SJCRH30 (cell line): ENCODE measurements at regions not wholly inside any gene's neighbourhood (a gene's known extent, or its start where the extent isn't known, plus 50 kb on each side); places are given as distances from the start of the nearest gene placed in this dataset.
"Not testable (repeated sequence)": the region's sequence is repeated elsewhere in the genome, so short reads cannot be mapped to it uniquely, and the experiment has no call there.

Source experiments
- DNase-seq, 2 experiments: peaks; one replicate each; pipeline ENCODE4 v3.0.0-alpha.2; 2015 to 2020
- H3K27ac ChIP-seq: fragments of 250-450 bp; sonication (Bioruptor Pico); 2 replicates; pipeline ENCODE4 v1.5.1; 2020; ENCODE audit warnings: mild to moderate bottlenecking, moderate library complexity
- H3K27me3 ChIP-seq: fragments of 250-450 bp; sonication (Bioruptor Pico); 2 replicates; pipeline ENCODE4 v1.5.1; 2020; ENCODE audit warnings: mild to moderate bottlenecking, moderate library complexity
- H3K36me3 ChIP-seq: fragments of 250-450 bp; sonication (Bioruptor Pico); 2 replicates; pipeline ENCODE4 v1.5.1; 2020; ENCODE audit warnings: mild to moderate bottlenecking, moderate library complexity
- H3K4me1 ChIP-seq: fragments of 250-450 bp; sonication (Bioruptor Pico); 2 replicates; pipeline ENCODE4 v1.5.1; 2020; ENCODE audit warnings: mild to moderate bottlenecking, moderate library complexity
- H3K4me3 ChIP-seq: fragments of 250-450 bp; sonication (Bioruptor Pico); 2 replicates; pipeline ENCODE4 v1.5.1; 2020; ENCODE audit warnings: mild to moderate bottlenecking, moderate library complexity
- H3K9me3 ChIP-seq: fragments of 250-450 bp; sonication (Bioruptor Pico); replicated peaks from 2 replicates; pipeline ENCODE4 v1.5.1; 2020; ENCODE audit warnings: mild to moderate bottlenecking, moderate library complexity

- no peaks in the 10 kb centered on the region for H3K36me3 ChIP-seq
- DNase-seq, result no peak
Measured at GRCh38 chrX:21171181-21171580, 203.0 kb upstream of the CNKSR2 start.

GRCh38 chrX:21174439-21174838 lies 199.8 kb upstream of the CNKSR2 start:
- H3K36me3 ChIP-seq, result no peaks in the 10 kb centered on the region
- H3K9me3 ChIP-seq, result no peaks in the 10 kb centered on the region
- no peaks in the 10 kb centered on the region for H3K27me3 ChIP-seq
- no peaks in the 10 kb centered on the region for H3K4me1 ChIP-seq
- H3K4me3 ChIP-seq, result no peak overlapping the region
- no peak overlapping the region for H3K27ac ChIP-seq
- no peak for DNase-seq

More at GRCh38 chrX:21171181-21171580, 203.0 kb upstream of the CNKSR2 start:
- Histone ChIP-seq H3K27ac (no peak overlapping the region), H3K27me3 (no peaks in the 10 kb centered on the region), H3K9me3 (no peaks in the 10 kb centered on the region), H3K4me1 (peaks cover 2% of the 10 kb centered on the region; the same call in 1 of the 2 replicates), H3K4me3 (no peak overlapping the region)

- Histone ChIP-seq H3K4me1 (no peaks in the 10 kb centered on the region), H3K9me3 (no peaks in the 10 kb centered on the region), H3K27ac (no peak overlapping the region), H3K36me3 (no peaks in the 10 kb centered on the region), H3K27me3 (no peaks in the 10 kb centered on the region), H3K4me3 (no peak overlapping the region)
- DNase-seq, result no peak
Measured at GRCh38 chrX:21176921-21177571, 197.2 kb upstream of the CNKSR2 start.

- no peaks in the 10 kb centered on the region for H3K4me1 ChIP-seq
- H3K27me3 ChIP-seq, result no peaks in the 10 kb centered on the region
- DNase-seq, result no peak
- no peak overlapping the region for H3K27ac ChIP-seq
- H3K9me3 ChIP-seq, result no peaks in the 10 kb centered on the region
- H3K4me3 ChIP-seq, result no peak overlapping the region
- no peaks in the 10 kb centered on the region for H3K36me3 ChIP-seq
Measured at GRCh38 chrX:21181232-21181853, 192.9 kb upstream of the CNKSR2 start.

- H3K27me3 ChIP-seq, result no peaks in the 10 kb centered on the region
Measured at GRCh38 chrX:21193196-21193595, 181.0 kb upstream of the CNKSR2 start.

GRCh38 chrX:21194526-21194925 lies 179.7 kb upstream of the CNKSR2 start:
- no peak for DNase-seq
- H3K4me3 ChIP-seq, result no peak overlapping the region
- H3K27ac ChIP-seq, result no peak overlapping the region
- H3K36me3 ChIP-seq, result no peaks in the 10 kb centered on the region
- no peaks in the 10 kb centered on the region for H3K9me3 ChIP-seq
- peaks cover 3% of the 10 kb centered on the region; the same call in 1 of the 2 replicates for H3K4me1 ChIP-seq
- no peaks in the 10 kb centered on the region for H3K27me3 ChIP-seq

More at GRCh38 chrX:21193196-21193595, 181.0 kb upstream of the CNKSR2 start:
- H3K9me3 ChIP-seq, result no peaks in the 10 kb centered on the region
- no peaks in the 10 kb centered on the region for H3K36me3 ChIP-seq
- no peak overlapping the region for H3K27ac ChIP-seq
- no peak for DNase-seq
- H3K4me3 ChIP-seq, result no peak overlapping the region
- H3K4me1 ChIP-seq, result peaks cover 3% of the 10 kb centered on the region; the same call in 1 of the 2 replicates

- Histone ChIP-seq H3K27me3 (no peaks in the 10 kb centered on the region), H3K4me3 (no peak overlapping the region), H3K36me3 (no peaks in the 10 kb centered on the region), H3K27ac (no peak overlapping the region), H3K4me1 (no peaks in the 10 kb centered on the region), H3K9me3 (no peaks in the 10 kb centered on the region)
- DNase-seq, result no peak
Measured at GRCh38 chrX:21207080-21207479, 167.1 kb upstream of the CNKSR2 start.

GRCh38 chrX:21219208-21219607 lies 155.0 kb upstream of the CNKSR2 start:
- not testable (repeated sequence) for H3K4me1 ChIP-seq, H3K27ac ChIP-seq, H3K36me3 ChIP-seq, DNase-seq, H3K27me3 ChIP-seq, H3K4me3 ChIP-seq, H3K9me3 ChIP-seq

GRCh38 chrX:21225643-21226042 lies 148.6 kb upstream of the CNKSR2 start:
- DNase-seq, result no peak
- Histone ChIP-seq H3K9me3 (no peaks in the 10 kb centered on the region), H3K4me1 (no peaks in the 10 kb centered on the region)

GRCh38 chrX:21228974-21229373 lies 145.2 kb upstream of the CNKSR2 start:
- H3K4me3 ChIP-seq, H3K27me3 ChIP-seq, H3K4me1 ChIP-seq, H3K9me3 ChIP-seq, H3K36me3 ChIP-seq, H3K27ac ChIP-seq, DNase-seq: not testable (repeated sequence)

More at GRCh38 chrX:21225643-21226042, 148.6 kb upstream of the CNKSR2 start:
- Histone ChIP-seq H3K4me3 (no peak overlapping the region), H3K27me3 (no peaks in the 10 kb centered on the region), H3K27ac (no peak overlapping the region), H3K36me3 (no peaks in the 10 kb centered on the region)

- Histone ChIP-seq H3K9me3 (no peaks in the 10 kb centered on the region), H3K36me3 (no peaks in the 10 kb centered on the region), H3K4me1 (no peaks in the 10 kb centered on the region), H3K27ac (no peak overlapping the region), H3K27me3 (no peaks in the 10 kb centered on the region), H3K4me3 (no peak overlapping the region)
- no peak for DNase-seq
Measured at GRCh38 chrX:21255032-21255618, 119.1 kb upstream of the CNKSR2 start.

- no peak overlapping the region for H3K4me3 ChIP-seq
- no peaks in the 10 kb centered on the region for H3K36me3 ChIP-seq
- DNase-seq, result no peak
- no peaks in the 10 kb centered on the region for H3K27me3 ChIP-seq
- no peaks in the 10 kb centered on the region for H3K9me3 ChIP-seq
- no peaks in the 10 kb centered on the region for H3K4me1 ChIP-seq
- no peak overlapping the region for H3K27ac ChIP-seq
Measured at GRCh38 chrX:21266949-21267348, 107.3 kb upstream of the CNKSR2 start.

- H3K4me3 ChIP-seq, result no peak overlapping the region
- no peak for DNase-seq
- H3K4me1 ChIP-seq, result no peaks in the 10 kb centered on the region
Measured at GRCh38 chrX:21276736-21277433, 97.3 kb upstream of the CNKSR2 start.

GRCh38 chrX:21289232-21289631 lies 85.0 kb upstream of the CNKSR2 start:
- H3K4me1 ChIP-seq, result no peaks in the 10 kb centered on the region
- H3K36me3 ChIP-seq, result no peaks in the 10 kb centered on the region
- H3K9me3 ChIP-seq, result no peaks in the 10 kb centered on the region
- H3K4me3 ChIP-seq, result no peak overlapping the region
- DNase-seq, result no peak
- H3K27me3 ChIP-seq, result no peaks in the 10 kb centered on the region
- H3K27ac ChIP-seq, result no peak overlapping the region

More at GRCh38 chrX:21276736-21277433, 97.3 kb upstream of the CNKSR2 start:
- Histone ChIP-seq H3K27me3 (no peaks in the 10 kb centered on the region), H3K9me3 (no peaks in the 10 kb centered on the region), H3K36me3 (no peaks in the 10 kb centered on the region), H3K27ac (no peak overlapping the region)

GRCh38 chrX:21295246-21295820 lies 78.9 kb upstream of the CNKSR2 start:
- Histone ChIP-seq H3K36me3 (no peaks in the 10 kb centered on the region), H3K4me3 (no peak overlapping the region), H3K9me3 (no peaks in the 10 kb centered on the region), H3K27ac (no peak overlapping the region), H3K4me1 (no peaks in the 10 kb centered on the region), H3K27me3 (no peaks in the 10 kb centered on the region)
- DNase-seq, result no peak
